HEK293T (cell line): ENCODE measurements at regions not wholly inside any gene's neighbourhood (a gene's known extent, or its start where the extent isn't known, plus 50 kb on each side); places are given as distances from the start of the nearest gene placed in this dataset.

Source experiments
- BHLHE40 ChIP-seq: fragments of 450-650 bp; IDR thresholded peaks from 2 replicates; pipeline ENCODE4 v1.6.1; 2016; ENCODE audit warnings: mild to moderate bottlenecking, moderate library complexity, borderline replicate concordance
- ELF4 ChIP-seq: fragments of 450-650 bp; IDR thresholded peaks from 2 replicates; pipeline ENCODE4 v1.6.1; 2017; ENCODE audit warnings: antibody characterized with exemption
- FOXA1 ChIP-seq: fragments of 450-650 bp; IDR thresholded peaks from 2 replicates; pipeline ENCODE4 v1.6.1; 2016; ENCODE audit warnings: mild to moderate bottlenecking
- L3MBTL2 ChIP-seq: fragments of 450-650 bp; conservative IDR thresholded peaks from 2 replicates; pipeline ENCODE4 v1.6.1; 2016; ENCODE audit warnings: mild to moderate bottlenecking
- LEF1 ChIP-seq: fragments of 450-650 bp; IDR thresholded peaks from 2 replicates; pipeline ENCODE4 v1.6.1; 2017; ENCODE audit warnings: mild to moderate bottlenecking, borderline replicate concordance
- SP1 ChIP-seq: fragments of 450-650 bp; IDR thresholded peaks from 2 replicates; pipeline ENCODE4 v1.6.1; 2017

DNA sequence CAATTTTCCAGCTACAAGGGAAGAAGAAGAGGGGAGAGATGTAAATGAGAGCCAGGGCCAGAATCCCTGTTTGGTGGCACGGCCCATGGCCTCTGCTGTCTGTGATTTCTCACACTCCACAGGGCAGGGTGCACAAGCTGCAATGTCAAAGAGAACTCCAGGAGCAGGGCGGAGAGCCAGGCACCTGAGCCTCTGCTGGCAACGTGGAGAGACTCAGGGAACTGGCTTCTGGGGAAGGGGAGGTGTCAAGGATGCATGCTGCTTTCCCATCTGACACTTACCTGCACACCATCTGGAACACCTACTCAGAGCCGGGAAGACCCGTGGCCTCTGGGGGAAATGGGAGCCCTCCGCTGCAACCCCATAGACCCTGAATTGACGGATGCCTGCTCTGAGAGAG is 507.5 kb upstream of the NR2F2 start:
- TF ChIP-seq L3MBTL2 = no peak
- no peak for TF ChIP-seq LEF1
- no peak for TF ChIP-seq FOXA1
- no peak for TF ChIP-seq SP1
- TF ChIP-seq ELF4 = no peak
- no peak for TF ChIP-seq BHLHE40
